ENCODE measurements at regions not wholly inside any gene's neighbourhood (a gene's known extent, or its start where the extent isn't known, plus 50 kb on each side); places are given as distances from the start of the nearest gene placed in this dataset.
"Not testable (repeated sequence)": the region's sequence is repeated elsewhere in the genome, so short reads cannot be mapped to it uniquely, and the experiment has no call there.

DNA sequence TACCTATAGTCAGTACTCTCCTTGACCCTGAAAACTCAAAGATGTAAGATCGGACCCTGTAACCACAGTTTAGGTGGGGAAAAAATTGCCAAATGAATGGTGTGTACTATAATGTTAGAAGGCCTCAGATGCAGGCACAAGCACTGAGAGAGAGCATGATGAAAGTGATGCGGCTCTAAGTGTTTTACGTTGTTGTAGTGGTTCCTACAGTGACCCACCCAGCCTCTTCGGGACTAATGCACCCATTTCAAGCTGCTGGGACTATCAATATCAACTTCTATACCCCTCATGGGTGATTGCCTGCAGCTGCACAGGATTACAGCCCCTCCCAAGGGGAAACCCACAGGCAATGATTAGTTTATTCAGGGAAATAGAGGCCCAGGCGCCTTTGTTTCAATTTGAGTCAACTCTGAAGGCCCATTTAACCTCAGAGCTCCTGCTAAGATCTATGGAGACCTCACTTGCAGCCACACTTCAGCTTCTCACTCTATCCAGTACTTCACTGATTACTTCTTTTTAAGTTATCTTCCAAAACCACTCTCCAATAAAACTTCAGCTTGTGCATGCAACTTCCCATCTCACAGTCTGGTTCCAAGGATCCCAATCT lies 340.7 kb downstream of the NR2F1-AS1 start:
- H3K4me1 Mint-ChIP-seq (ENCODE audit: low read depth), result no peaks in the 10 kb centered on the region
- H3K27ac Mint-ChIP-seq, result no peak overlapping the region
- no peak overlapping the region for H3K4me3 Mint-ChIP-seq
- no peaks in the 10 kb centered on the region for H3K36me3 Mint-ChIP-seq (ENCODE audit: low read depth)
- H3K27me3 Mint-ChIP-seq, result no peaks in the 10 kb centered on the region
- peaks cover 6% of the 10 kb centered on the region for H3K9me3 Mint-ChIP-seq

DNA sequence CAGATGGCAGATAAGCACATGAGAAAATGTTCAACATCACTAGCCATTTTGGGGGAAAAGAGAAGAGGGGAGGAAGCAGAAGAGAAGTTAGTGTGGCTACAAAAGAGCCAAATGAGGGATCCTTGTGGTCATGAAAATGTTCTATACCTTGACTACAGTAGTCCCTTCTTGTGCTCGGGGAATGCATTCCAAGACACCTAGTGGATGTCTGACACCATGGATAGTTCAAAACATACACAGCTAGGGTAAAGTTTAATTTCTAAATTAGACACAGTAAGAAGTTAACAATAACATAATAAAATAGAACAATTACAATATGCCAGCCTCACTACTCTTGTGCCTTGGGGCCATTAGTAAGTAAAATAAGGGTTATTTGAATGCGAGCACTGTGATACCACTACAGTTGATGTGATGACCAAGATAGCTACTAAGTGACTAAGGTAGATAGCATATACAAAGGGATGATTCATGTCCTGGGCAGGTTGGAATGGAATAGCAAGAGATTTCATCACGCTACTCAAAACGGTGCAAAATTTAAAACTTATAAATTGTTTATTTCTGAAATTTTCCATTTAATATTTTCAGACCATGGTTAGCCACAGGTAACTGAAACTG lies 344.1 kb downstream of the NR2F1-AS1 start:
- no peaks in the 10 kb centered on the region for H3K36me3 Mint-ChIP-seq (ENCODE audit: low read depth)
- H3K9me3 Mint-ChIP-seq, result peaks cover 6% of the 10 kb centered on the region
- H3K4me3 Mint-ChIP-seq, result no peak overlapping the region
- no peaks in the 10 kb centered on the region for H3K4me1 Mint-ChIP-seq (ENCODE audit: low read depth)
- no peak overlapping the region for H3K27ac Mint-ChIP-seq
- H3K27me3 Mint-ChIP-seq, result no peaks in the 10 kb centered on the region

DNA sequence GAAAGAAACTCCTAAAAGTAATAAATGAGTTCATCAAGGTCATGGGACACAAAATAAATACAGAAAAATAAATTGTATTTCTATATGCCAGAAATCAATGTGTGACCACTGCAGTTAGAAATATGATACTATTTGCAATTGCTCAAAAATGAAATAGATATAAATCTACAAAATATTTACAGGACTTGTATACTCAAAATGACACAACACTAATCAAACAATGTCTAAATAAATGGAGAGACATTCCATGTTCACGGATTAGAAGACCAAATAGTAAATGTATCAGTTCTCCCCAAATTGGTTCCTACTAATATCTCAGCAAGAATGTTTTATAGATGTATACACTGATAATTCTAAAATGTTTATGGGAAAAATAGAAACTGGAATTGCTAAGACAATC lies 345.3 kb downstream of the NR2F1-AS1 start:
- Mint-ChIP-seq H3K9me3 (peaks cover 6% of the 10 kb centered on the region), H3K4me1 (ENCODE audit: low read depth) (no peaks in the 10 kb centered on the region), H3K27ac (no peak overlapping the region), H3K36me3 (ENCODE audit: low read depth) (no peaks in the 10 kb centered on the region), H3K4me3 (no peak overlapping the region), H3K27me3 (no peaks in the 10 kb centered on the region)

GRCh38 chr5:93226202-93226735 lies 354.8 kb downstream of the NR2F1-AS1 start:
- Mint-ChIP-seq H3K9me3 (no peaks in the 10 kb centered on the region), H3K27ac (no peak overlapping the region), H3K27me3 (no peaks in the 10 kb centered on the region), H3K36me3 (ENCODE audit: low read depth) (no peaks in the 10 kb centered on the region), H3K4me3 (no peak overlapping the region), H3K4me1 (ENCODE audit: low read depth) (no peaks in the 10 kb centered on the region)

DNA sequence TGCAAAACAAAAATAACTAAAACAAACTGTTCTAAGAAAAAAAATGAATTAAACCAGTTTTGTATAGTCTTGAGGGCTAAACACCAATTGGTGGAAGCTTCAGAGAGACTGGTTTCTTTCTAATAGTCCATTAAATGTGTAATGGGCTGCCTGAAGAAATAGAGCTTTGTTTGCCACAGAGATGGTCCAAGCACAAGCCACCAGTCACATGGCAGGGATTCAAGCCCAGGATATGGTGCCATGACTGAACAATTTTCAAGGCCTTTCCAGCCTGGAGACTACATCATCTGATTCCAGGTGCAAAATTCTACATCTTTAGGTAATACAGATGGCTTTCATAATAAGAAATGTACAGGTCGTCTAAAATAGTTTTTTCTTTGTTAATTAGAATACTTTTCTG lies 355.3 kb downstream of the NR2F1-AS1 start:
- no peak overlapping the region for H3K27ac Mint-ChIP-seq
- H3K36me3 Mint-ChIP-seq (ENCODE audit: low read depth), result no peaks in the 10 kb centered on the region
- no peak overlapping the region for H3K4me3 Mint-ChIP-seq
- H3K9me3 Mint-ChIP-seq, result no peaks in the 10 kb centered on the region
- H3K27me3 Mint-ChIP-seq, result no peaks in the 10 kb centered on the region
- no peaks in the 10 kb centered on the region for H3K4me1 Mint-ChIP-seq (ENCODE audit: low read depth)

- H3K27me3 Mint-ChIP-seq, result no peaks in the 10 kb centered on the region
- no peak overlapping the region for H3K4me3 Mint-ChIP-seq
- H3K27ac Mint-ChIP-seq, result no peak overlapping the region
Observed at GRCh38 chr5:93224624-93225023, 356.4 kb downstream of the NR2F1-AS1 start.

DNA sequence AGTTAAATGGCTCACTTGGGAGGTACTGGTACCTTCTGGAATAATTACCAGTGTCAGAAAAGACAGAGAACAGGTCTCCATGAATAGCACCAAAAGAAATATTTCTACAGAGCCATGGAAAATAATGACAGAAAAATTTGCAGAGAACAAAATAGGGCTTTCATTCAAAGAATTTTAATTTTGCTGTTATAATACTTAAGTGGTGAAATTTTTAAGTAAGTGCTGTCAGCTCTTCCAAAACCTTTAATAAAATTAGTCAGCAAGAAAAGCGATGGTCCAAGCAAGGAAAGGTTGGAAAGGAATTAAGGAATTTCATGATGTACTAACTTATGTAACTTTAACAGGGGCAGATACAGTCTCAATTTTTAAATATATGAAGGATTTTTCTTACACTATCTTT lies 359.2 kb downstream of the NR2F1-AS1 start:
- Mint-ChIP-seq H3K36me3 (ENCODE audit: low read depth) (no peaks in the 10 kb centered on the region), H3K4me1 (ENCODE audit: low read depth) (no peaks in the 10 kb centered on the region), H3K27ac (no peak overlapping the region), H3K27me3 (no peaks in the 10 kb centered on the region), H3K4me3 (no peak overlapping the region), H3K9me3 (no peaks in the 10 kb centered on the region)

More at GRCh38 chr5:93224624-93225023, 356.4 kb downstream of the NR2F1-AS1 start:
- Mint-ChIP-seq H3K9me3 (no peaks in the 10 kb centered on the region), H3K4me1 (ENCODE audit: low read depth) (no peaks in the 10 kb centered on the region), H3K36me3 (ENCODE audit: low read depth) (no peaks in the 10 kb centered on the region)

GRCh38 chr5:93220431-93220830 lies 360.6 kb downstream of the NR2F1-AS1 start:
- Mint-ChIP-seq H3K4me1 (ENCODE audit: low read depth) (no peaks in the 10 kb centered on the region), H3K27me3 (no peaks in the 10 kb centered on the region), H3K27ac (no peak overlapping the region), H3K36me3 (ENCODE audit: low read depth) (no peaks in the 10 kb centered on the region), H3K9me3 (no peaks in the 10 kb centered on the region), H3K4me3 (no peak overlapping the region)

DNA sequence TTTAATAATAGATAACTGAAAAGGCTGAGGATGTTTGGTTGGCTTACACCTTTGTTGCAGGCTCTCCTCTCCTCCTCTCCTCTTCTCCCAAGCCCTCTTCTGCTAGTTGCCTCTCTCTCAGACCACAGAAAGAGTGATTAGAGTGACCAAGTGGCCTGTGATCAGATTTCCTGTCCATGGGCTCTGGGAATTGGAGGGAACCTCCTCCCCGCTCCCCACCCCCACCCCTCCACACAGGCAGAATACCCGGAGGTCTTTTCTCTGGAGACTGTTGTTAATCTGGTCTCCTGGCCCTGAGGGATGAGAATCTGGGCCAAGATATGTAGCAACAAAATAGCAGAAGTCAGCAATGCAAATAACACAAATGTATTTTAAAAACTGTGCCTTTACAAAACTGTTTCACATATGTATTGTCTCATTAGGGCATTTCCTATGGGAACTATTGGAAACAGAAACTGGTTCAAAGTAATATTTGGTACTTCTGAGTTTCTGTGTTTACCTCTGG lies 361.3 kb downstream of the NR2F1-AS1 start:
- no peaks in the 10 kb centered on the region for H3K27me3 Mint-ChIP-seq
- H3K36me3 Mint-ChIP-seq (ENCODE audit: low read depth), result no peaks in the 10 kb centered on the region
- H3K4me3 Mint-ChIP-seq, result no peak overlapping the region
- no peaks in the 10 kb centered on the region for H3K9me3 Mint-ChIP-seq
- H3K27ac Mint-ChIP-seq, result no peak overlapping the region
- no peaks in the 10 kb centered on the region for H3K4me1 Mint-ChIP-seq (ENCODE audit: low read depth)

- not testable (repeated sequence) for H3K27me3 Mint-ChIP-seq; H3K36me3 Mint-ChIP-seq (ENCODE audit: low read depth); H3K27ac Mint-ChIP-seq; H3K4me1 Mint-ChIP-seq (ENCODE audit: low read depth); H3K9me3 Mint-ChIP-seq; H3K4me3 Mint-ChIP-seq
Observed at GRCh38 chr5:93213111-93213794, 367.8 kb downstream of the NR2F1-AS1 start.

- Mint-ChIP-seq H3K9me3 (peaks cover 11% of the 10 kb centered on the region), H3K36me3 (ENCODE audit: low read depth) (no peaks in the 10 kb centered on the region), H3K4me3 (no peak overlapping the region), H3K4me1 (ENCODE audit: low read depth) (no peaks in the 10 kb centered on the region), H3K27ac (no peak overlapping the region), H3K27me3 (no peaks in the 10 kb centered on the region)
Observed at GRCh38 chr5:93209476-93209875, 371.5 kb downstream of the NR2F1-AS1 start.

DNA sequence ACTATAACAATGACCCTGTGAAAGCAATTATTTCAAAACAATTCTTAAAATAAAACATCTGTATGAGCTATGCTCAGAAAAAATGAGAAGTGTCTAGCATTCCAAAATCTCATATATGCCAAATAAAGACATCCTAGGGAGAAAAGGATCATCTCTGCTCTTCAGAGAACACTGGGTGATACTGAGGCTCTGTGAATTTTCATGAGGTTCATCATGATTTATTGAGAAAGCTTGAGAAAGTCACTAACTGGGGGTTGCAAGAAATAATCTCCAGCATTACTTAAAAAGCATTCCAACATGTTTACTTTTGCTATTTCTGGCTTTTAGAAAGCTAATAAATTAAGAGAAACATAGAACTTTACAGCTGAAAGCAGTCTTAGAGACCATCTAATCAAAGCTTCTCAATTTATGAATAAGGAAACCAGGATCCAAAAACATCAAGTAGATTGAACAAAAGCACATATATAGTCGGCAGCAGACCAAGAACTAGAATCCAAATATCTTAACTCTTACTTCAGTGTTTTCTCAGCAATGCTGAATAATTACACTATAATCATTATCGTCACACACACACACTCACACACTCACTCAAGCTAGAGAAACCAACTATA lies 372.8 kb downstream of the NR2F1-AS1 start:
- no peaks in the 10 kb centered on the region for H3K4me1 Mint-ChIP-seq (ENCODE audit: low read depth)
- no peak overlapping the region for H3K27ac Mint-ChIP-seq
- peaks cover 11% of the 10 kb centered on the region for H3K9me3 Mint-ChIP-seq
- H3K4me3 Mint-ChIP-seq, result no peak overlapping the region
- H3K36me3 Mint-ChIP-seq (ENCODE audit: low read depth), result no peaks in the 10 kb centered on the region
- no peaks in the 10 kb centered on the region for H3K27me3 Mint-ChIP-seq

DNA sequence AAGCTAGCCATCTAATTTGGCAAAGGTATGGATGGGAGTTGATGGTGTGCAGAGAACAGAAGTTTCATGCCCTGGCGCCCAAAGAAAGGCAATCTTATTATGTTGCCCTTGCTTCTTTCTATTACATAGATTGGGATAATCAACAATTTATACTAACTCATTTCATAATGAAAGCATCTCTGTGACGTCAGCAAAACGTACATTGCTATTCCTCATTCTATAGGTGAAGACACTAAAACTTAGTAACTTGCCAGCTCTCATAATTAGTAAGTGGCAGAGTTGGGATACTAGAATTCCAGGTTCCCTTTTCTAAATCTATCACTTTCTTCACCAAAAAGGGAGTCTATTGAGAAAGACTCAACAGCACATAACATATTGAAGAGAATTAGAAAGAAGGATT lies 374.8 kb downstream of the NR2F1-AS1 start:
- Mint-ChIP-seq H3K27ac (no peak overlapping the region), H3K9me3 (peaks cover 11% of the 10 kb centered on the region), H3K4me1 (ENCODE audit: low read depth) (no peaks in the 10 kb centered on the region), H3K27me3 (no peaks in the 10 kb centered on the region), H3K36me3 (ENCODE audit: low read depth) (no peaks in the 10 kb centered on the region), H3K4me3 (no peak overlapping the region)

GRCh38 chr5:93201061-93201460 lies 380.0 kb downstream of the NR2F1-AS1 start:
- H3K27ac Mint-ChIP-seq, result no peak overlapping the region
- H3K4me1 Mint-ChIP-seq (ENCODE audit: low read depth), result no peaks in the 10 kb centered on the region
- H3K36me3 Mint-ChIP-seq (ENCODE audit: low read depth), result no peaks in the 10 kb centered on the region
- H3K27me3 Mint-ChIP-seq, result no peaks in the 10 kb centered on the region
- peaks cover 11% of the 10 kb centered on the region for H3K9me3 Mint-ChIP-seq
- H3K4me3 Mint-ChIP-seq, result no peak overlapping the region

- Mint-ChIP-seq H3K9me3 (no peaks in the 10 kb centered on the region), H3K4me1 (ENCODE audit: low read depth) (no peaks in the 10 kb centered on the region), H3K36me3 (ENCODE audit: low read depth) (no peaks in the 10 kb centered on the region), H3K27ac (no peak overlapping the region), H3K27me3 (no peaks in the 10 kb centered on the region), H3K4me3 (no peak overlapping the region)
Observed at GRCh38 chr5:93196986-93197385, 384.0 kb downstream of the NR2F1-AS1 start.

All from stimulated activated naive CD8-positive, alpha-beta T cell treated with anti-CD3 and anti-CD28 coated beads, Interleukin-15, Interleukin-2, amounts not matched to agents 100 ng/mL and 50 ng/mL, for 24 hours (primary cell).